T-helper 1 cell treated with Interleukin-12 subunit alpha and Interleukin-12 subunit beta and Interleukin-4 antibody, amounts not matched to agents 30 ng/mL and 1 ng/mL, for 36 hours (primary cell): ENCODE measurements at regions not wholly inside any gene's neighbourhood (a gene's known extent, or its start where the extent isn't known, plus 50 kb on each side); places are given as distances from the start of the nearest gene placed in this dataset.

Experiments
- intact Hi-C: fragments of 100-400 bp; cut with micrococcal nuclease; formaldehyde crosslinking; loops from one replicate; pipeline ENCODE4 v1.15.1; 2024

- intact Hi-C loops, result no loop called here
Observed at GRCh38 chr9:17018540-17019196, 116.2 kb upstream of the CNTLN start.

DNA sequence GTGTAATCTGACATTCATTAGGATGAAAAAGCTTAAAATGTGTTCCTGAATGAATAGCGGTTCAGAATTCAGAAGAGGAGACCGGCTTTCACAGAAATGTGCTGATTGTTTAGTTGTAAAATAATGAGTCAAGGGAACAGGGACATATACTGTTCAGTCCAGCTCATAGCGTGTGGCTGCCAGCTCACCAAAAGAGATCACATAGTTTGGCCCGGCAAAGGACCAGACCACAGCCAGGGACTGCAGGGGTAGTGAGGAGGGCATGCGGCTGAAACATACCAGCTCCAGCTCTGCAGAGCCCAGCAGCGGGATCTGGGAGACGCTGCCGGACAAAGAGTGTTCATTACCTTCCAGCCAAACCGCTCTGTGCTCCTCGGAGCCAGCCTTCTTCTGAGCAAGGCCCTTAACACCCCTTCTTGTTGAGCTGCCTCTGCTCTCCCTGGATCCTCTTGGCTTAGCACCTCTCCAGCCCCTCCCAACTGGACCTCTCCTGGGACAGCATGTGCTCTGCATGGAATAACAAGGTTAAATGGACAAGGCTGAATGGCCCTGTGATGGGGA, 116.8 kb upstream of the CNTLN start:
- intact Hi-C loops, result no loop called here

- intact Hi-C loops, result no loop called here
Observed at GRCh38 chr9:17013891-17014290, 120.9 kb upstream of the CNTLN start.

DNA sequence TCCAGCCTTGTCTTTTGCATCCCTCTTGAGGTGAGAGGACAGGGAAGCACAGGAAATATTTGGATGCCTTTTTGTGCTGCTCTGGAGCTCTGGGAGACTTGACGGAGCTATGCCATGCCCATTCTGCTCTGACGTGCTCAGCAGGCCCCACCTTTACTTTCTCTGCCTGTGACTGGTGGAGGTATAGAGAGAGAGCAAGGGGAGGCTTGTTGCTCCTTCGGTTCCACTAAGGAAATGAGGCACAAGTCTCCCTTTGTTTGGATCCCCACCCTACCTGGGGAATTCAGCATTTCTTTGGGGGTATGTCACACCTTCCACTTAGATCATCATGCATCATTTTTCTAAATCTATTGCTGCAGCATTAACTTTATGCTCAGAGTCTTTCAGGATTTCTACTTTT, 121.8 kb upstream of the CNTLN start:
- intact Hi-C loops, result no loop called here

DNA sequence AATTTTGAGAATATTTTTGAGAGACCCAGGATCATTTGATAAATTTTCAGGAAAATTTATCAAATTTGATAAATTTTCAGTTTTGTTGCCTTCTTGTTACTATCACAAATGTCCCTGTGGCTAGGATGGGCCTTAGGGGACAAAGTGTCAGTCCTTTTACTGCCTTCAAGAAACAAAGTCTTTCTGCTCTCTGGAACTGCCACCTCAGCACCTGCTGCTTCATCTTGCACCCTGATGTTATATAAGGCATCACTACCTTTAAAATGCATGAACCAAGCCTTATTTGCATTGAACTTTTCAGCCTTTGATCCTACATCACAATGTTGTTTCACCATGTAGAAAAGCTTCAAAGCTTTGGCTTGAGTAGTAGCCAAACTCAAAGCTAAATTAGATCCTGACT, 123.0 kb upstream of the CNTLN start:
- intact Hi-C loops, result no loop called here

DNA sequence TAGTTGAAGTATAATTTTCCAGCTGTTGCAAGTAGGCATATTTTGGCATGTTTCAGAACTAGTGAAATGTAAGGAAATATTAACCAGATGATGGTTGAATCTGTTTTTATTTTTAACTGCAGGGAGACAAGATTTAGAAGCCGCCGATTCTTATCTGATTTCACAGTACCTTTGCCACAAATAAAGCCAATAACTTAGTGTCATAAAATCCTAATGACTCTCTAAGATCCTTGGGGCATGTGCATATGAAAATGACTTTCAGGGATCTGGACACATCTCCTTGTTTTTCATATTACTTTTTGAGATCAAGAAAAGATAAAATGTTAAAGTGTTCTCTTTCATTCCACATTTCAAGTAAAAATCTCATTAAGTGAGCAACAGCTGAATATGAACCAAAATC, 125.8 kb upstream of the CNTLN start:
- intact Hi-C loops, result no loop called here

- intact Hi-C loops, result no loop called here
Observed at GRCh38 chr9:17005056-17005823, 129.6 kb upstream of the CNTLN start.

GRCh38 chr9:17004500-17004899, 130.3 kb upstream of the CNTLN start:
- intact Hi-C loops, result no loop called here

GRCh38 chr9:17003576-17004240, 131.1 kb upstream of the CNTLN start:
- intact Hi-C loops, result no loop called here

DNA sequence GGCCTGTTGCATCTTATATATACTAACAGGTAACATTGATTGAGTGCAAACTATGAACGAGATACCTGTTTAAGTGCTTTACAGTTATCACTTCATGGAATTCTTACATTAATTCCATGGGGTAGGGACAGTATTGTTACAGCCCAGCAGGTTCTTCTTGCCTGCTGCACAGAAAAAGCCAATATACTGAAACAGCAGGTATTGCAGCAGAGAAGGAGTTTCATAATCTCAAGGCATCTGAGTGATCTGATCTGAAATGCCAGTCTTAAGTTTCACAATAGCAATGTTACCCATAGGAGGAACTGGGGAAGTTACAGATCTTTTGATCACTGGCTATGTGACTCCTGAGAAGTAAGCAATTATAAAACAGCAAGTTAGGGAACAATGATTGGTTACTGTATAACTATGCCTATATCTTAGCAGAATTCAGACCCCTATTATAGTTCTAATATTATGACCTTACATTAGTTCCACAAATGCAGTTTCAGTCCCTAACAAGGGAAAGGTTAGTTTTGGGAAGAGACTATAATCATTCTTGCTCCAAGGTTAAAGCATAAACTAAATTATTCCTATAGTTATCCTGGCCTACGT, 126.5 kb upstream of the BNC2 start:
- intact Hi-C loops, result no loop called here

DNA sequence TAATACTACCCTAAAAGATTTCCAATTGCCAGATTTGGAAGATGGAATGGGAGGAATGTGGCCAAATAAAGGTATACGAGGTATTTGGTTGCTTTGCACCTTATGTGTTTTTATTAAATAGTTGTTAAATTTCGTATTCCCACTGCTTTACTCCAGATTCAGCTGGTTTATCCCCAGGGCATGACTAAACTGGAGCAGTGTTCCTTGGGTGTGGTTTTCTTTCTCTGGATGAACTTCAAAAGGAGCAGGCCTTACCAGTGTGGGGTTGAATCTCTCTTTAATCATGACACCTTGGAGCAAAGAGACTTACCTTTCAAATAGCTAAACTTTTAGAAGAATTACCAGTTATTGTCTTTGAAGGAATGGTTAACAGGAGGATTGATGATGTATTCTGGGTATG, 121.7 kb upstream of the BNC2 start:
- intact Hi-C loops, result no loop called here

DNA sequence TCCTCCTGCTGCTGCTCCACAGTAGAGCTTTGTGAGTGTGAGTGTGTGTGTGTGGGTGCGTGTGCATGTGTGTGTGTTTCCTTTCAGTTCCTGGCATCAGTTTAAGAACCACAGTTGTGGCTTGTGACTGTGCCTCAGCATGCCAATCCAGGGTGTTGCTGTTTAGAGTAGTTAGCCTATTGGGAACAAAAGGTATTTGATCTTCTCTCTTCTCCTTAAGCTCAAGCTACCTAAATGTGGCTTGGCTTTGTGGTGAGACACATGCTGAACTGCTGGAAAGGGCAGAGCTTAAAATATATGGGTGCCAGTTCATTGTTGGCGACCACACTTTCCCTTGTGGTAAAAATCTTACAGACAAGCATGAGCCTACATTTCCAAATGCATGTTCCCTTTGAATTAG, 116.6 kb upstream of the BNC2 start:
- intact Hi-C loops, result no loop called here

DNA sequence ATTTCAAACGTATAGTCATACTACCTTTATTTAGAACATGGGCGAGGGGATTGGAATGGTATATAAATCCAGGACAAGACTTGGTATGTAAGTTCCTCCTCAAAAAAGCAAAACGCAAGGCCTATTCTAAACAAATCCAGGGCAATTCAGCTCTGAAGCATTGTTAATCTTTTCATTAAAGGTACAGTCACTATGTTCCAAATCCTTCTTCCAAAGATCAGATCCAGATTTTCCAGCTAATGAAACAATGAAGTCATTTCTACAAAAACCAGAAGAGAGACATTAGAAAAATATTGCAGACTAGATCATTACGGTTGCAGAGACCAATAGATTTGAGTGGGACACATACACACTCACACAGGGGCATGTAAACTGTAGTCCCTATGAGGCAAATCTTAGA, 116.1 kb upstream of the BNC2 start:
- intact Hi-C loops, result no loop called here

- intact Hi-C loops, result no loop called here
Observed at GRCh38 chr9:16985559-16986348, 115.3 kb upstream of the BNC2 start.

GRCh38 chr9:16982780-16983310, 112.4 kb upstream of the BNC2 start:
- intact Hi-C loops, result no loop called here

- intact Hi-C loops, result no loop called here
Observed at GRCh38 chr9:16976427-16976826, 106.0 kb upstream of the BNC2 start.

DNA sequence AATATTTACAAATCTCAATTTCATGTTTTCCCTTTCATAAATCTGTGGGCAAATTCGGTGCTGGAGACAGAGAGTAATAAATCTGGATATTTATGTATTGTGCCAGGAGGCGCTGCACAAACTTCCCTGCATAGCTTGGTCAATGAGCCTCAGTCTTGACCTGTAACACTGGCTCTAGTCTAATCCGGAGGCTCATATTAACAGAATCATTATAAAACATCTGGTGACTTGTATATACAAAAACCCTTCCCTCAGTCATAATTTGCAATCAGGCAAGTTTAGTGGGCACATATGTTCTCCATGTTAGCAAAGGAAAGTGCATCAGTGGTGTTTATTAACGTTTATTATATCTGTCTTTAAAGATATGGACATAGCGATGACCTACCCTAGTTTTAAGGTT, 104.0 kb upstream of the BNC2 start:
- intact Hi-C loops, result no loop called here

- intact Hi-C loops, result no loop called here
Observed at GRCh38 chr9:16970321-16970720, 99.9 kb upstream of the BNC2 start.

DNA sequence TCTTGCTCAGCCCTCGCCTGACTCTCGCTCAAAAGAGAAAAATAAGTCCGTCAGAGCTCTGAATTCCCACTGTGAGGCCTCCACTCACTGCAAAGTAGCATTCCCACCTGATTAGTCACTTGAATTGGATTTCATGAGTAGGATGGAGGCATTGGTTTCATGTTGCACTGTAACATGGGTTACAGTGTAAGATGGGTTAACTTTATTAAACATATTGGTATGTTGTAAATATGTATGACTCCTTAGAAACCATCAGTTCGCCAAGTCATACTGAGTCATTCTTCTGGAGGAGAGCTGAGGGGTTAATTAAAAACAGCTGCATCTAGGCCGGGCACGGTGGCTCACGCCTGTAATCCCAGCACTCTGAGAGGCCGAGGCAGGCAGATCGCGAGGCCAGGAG, 93.8 kb upstream of the BNC2 start:
- intact Hi-C loops, result no loop called here

DNA sequence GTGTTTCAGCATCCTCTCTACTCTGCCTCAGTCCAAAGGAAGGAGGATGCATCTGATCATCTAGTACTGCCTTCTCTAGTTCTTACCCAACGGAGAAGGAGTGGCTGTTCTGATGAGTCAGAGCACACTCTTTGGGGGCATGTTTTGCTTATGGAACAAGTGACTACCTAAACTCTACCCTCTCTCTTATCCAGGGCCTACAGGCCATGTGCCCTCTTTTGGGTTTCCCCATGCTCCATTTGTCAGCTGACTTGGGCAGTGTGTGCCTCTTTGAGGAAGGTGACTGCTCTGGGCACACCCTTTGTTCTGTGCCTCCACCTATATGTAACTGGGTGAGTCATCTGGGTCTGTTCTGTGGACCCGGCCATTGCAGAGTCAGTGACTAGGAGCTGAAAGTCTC, 89.6 kb upstream of the BNC2 start:
- intact Hi-C loops, result no loop called here

DNA sequence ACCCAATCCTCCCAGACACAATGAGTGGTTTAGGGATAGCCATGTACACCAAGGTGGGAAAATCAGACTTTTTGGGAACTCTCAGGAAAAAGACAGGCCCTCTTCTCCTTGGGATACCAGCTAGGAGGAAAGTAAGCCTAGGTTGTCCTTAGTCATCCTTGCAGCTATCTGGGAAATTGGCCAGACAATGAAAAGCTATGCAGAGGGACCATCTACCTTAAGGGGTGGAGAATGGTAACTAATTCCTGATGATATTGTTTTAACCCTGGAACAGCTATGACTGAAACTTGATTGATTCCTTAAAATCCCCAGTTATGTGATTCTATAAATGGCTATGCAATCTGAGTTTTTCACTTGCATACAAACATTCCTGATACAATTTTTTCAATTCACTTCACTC, 88.9 kb upstream of the BNC2 start:
- intact Hi-C loops, result no loop called here
